Activated naive CD4-positive, alpha-beta T cell treated with anti-CD3 and anti-CD28 coated beads, Interleukin-2, amount 10 ng/mL, durations not matched to agents 7 days and 5 days (primary cell): ENCODE measurements at regions not wholly inside any gene's neighbourhood (a gene's known extent, or its start where the extent isn't known, plus 50 kb on each side); places are given as distances from the start of the nearest gene placed in this dataset.

Source experiments
- CTCF ChIA-PET: fragments of 350-600 bp; sonication (Branson Sonifier 250); formaldehyde crosslinking; loops from one replicate; lab custom pipeline; 2021; ENCODE audit warnings: antibody characterized with exemption; lab: Charles Lee
- DNase-seq: peaks from one replicate; pipeline ENCODE4 v3.0.0-alpha.2; 2020
- H3K27ac Mint-ChIP-seq: one replicate; pipeline ENCODE4 v1.8.0; 2021; ENCODE audit warnings: mild to moderate bottlenecking, moderate library complexity, mixed read lengths
- H3K27me3 Mint-ChIP-seq: one replicate; pipeline ENCODE4 v1.8.0; 2021; ENCODE audit warnings: mild to moderate bottlenecking, mixed read lengths
- H3K36me3 Mint-ChIP-seq: one replicate; pipeline ENCODE4 v1.8.0; 2021; ENCODE audit warnings: mixed read lengths
- H3K4me1 Mint-ChIP-seq: one replicate; pipeline ENCODE4 v1.8.0; 2021; ENCODE audit warnings: mixed read lengths
- H3K4me3 Mint-ChIP-seq: one replicate; pipeline ENCODE4 v1.8.0; 2021; ENCODE audit warnings: mild to moderate bottlenecking, moderate library complexity, mixed read lengths
- H3K9me3 Mint-ChIP-seq: one replicate; pipeline ENCODE4 v1.8.0; 2021; ENCODE audit warnings: mixed read lengths

GRCh38 chr7:15848362-15848761 is 161.9 kb upstream of the MEOX2 start:
- no peak for DNase-seq
- no peaks in the 10 kb centered on the region for H3K27me3 Mint-ChIP-seq
- H3K9me3 Mint-ChIP-seq: peaks cover 2% of the 10 kb centered on the region
- no peaks in the 10 kb centered on the region for H3K36me3 Mint-ChIP-seq
- no peak overlapping the region for H3K27ac Mint-ChIP-seq
- no peaks in the 10 kb centered on the region for H3K4me1 Mint-ChIP-seq
- CTCF ChIA-PET: no interaction called here
- no peak overlapping the region for H3K4me3 Mint-ChIP-seq

- no peak for DNase-seq
- H3K27me3 Mint-ChIP-seq: no peaks in the 10 kb centered on the region
- CTCF ChIA-PET: no interaction called here
- H3K4me3 Mint-ChIP-seq: no peak overlapping the region
- peaks cover 2% of the 10 kb centered on the region for H3K9me3 Mint-ChIP-seq
- H3K4me1 Mint-ChIP-seq: no peaks in the 10 kb centered on the region
- H3K27ac Mint-ChIP-seq: no peak overlapping the region
- no peaks in the 10 kb centered on the region for H3K36me3 Mint-ChIP-seq
These were observed 159.4 kb upstream of the MEOX2 start for GRCh38 chr7:15845868-15846267.

GRCh38 chr7:15845461-15845860 is 159.0 kb upstream of the MEOX2 start:
- no peaks in the 10 kb centered on the region for H3K27me3 Mint-ChIP-seq
- peaks cover 2% of the 10 kb centered on the region for H3K9me3 Mint-ChIP-seq
- H3K36me3 Mint-ChIP-seq: no peaks in the 10 kb centered on the region
- DNase-seq: no peak
- H3K4me3 Mint-ChIP-seq: no peak overlapping the region
- H3K4me1 Mint-ChIP-seq: no peaks in the 10 kb centered on the region
- H3K27ac Mint-ChIP-seq: no peak overlapping the region
- CTCF ChIA-PET: no interaction called here

GRCh38 chr7:15839416-15840100 is 153.1 kb upstream of the MEOX2 start:
- no peaks in the 10 kb centered on the region for H3K36me3 Mint-ChIP-seq
- no peak overlapping the region for H3K27ac Mint-ChIP-seq
- no peak overlapping the region for H3K4me3 Mint-ChIP-seq
- no peak for DNase-seq
- no peaks in the 10 kb centered on the region for H3K4me1 Mint-ChIP-seq
- CTCF ChIA-PET: no interaction called here
- peaks cover 2% of the 10 kb centered on the region for H3K9me3 Mint-ChIP-seq
- H3K27me3 Mint-ChIP-seq: no peaks in the 10 kb centered on the region

GRCh38 chr7:15838265-15838664 is 151.8 kb upstream of the MEOX2 start:
- Mint-ChIP-seq H3K4me1 (no peaks in the 10 kb centered on the region), H3K27me3 (no peaks in the 10 kb centered on the region), H3K4me3 (no peak overlapping the region), H3K27ac (no peak overlapping the region), H3K9me3 (no peaks in the 10 kb centered on the region), H3K36me3 (no peaks in the 10 kb centered on the region)
- CTCF ChIA-PET: no interaction called here
- DNase-seq: no peak

GRCh38 chr7:15837306-15837950 is 150.9 kb upstream of the MEOX2 start:
- H3K27ac Mint-ChIP-seq: no peak overlapping the region
- H3K27me3 Mint-ChIP-seq: no peaks in the 10 kb centered on the region
- H3K36me3 Mint-ChIP-seq: no peaks in the 10 kb centered on the region
- H3K9me3 Mint-ChIP-seq: no peaks in the 10 kb centered on the region
- H3K4me1 Mint-ChIP-seq: no peaks in the 10 kb centered on the region
- DNase-seq: no peak
- H3K4me3 Mint-ChIP-seq: no peak overlapping the region
- CTCF ChIA-PET: no interaction called here

GRCh38 chr7:15836651-15837050 is 150.2 kb upstream of the MEOX2 start:
- CTCF ChIA-PET: no interaction called here
- no peaks in the 10 kb centered on the region for H3K36me3 Mint-ChIP-seq
- H3K4me3 Mint-ChIP-seq: no peak overlapping the region
- no peak for DNase-seq
- H3K27me3 Mint-ChIP-seq: no peaks in the 10 kb centered on the region
- no peak overlapping the region for H3K27ac Mint-ChIP-seq
- no peaks in the 10 kb centered on the region for H3K4me1 Mint-ChIP-seq
- H3K9me3 Mint-ChIP-seq: no peaks in the 10 kb centered on the region

- no peaks in the 10 kb centered on the region for H3K4me1 Mint-ChIP-seq
- no peaks in the 10 kb centered on the region for H3K27me3 Mint-ChIP-seq
- H3K36me3 Mint-ChIP-seq: no peaks in the 10 kb centered on the region
- CTCF ChIA-PET: no interaction called here
- no peak overlapping the region for H3K27ac Mint-ChIP-seq
- H3K4me3 Mint-ChIP-seq: no peak overlapping the region
- no peak for DNase-seq
- no peaks in the 10 kb centered on the region for H3K9me3 Mint-ChIP-seq
These were observed 149.6 kb upstream of the MEOX2 start for GRCh38 chr7:15836041-15836440.

- H3K27me3 Mint-ChIP-seq: no peaks in the 10 kb centered on the region
- CTCF ChIA-PET: no interaction called here
- no peak overlapping the region for H3K27ac Mint-ChIP-seq
- no peaks in the 10 kb centered on the region for H3K4me1 Mint-ChIP-seq
- H3K4me3 Mint-ChIP-seq: no peak overlapping the region
- no peak for DNase-seq
- H3K36me3 Mint-ChIP-seq: no peaks in the 10 kb centered on the region
- peaks cover 2% of the 10 kb centered on the region for H3K9me3 Mint-ChIP-seq
These were observed 148.0 kb upstream of the MEOX2 start for GRCh38 chr7:15834446-15834845.

- Mint-ChIP-seq H3K4me1 (no peaks in the 10 kb centered on the region), H3K36me3 (no peaks in the 10 kb centered on the region), H3K27ac (no peak overlapping the region), H3K27me3 (no peaks in the 10 kb centered on the region), H3K4me3 (no peak overlapping the region), H3K9me3 (peaks cover 2% of the 10 kb centered on the region)
- CTCF ChIA-PET: no interaction called here
- DNase-seq: no peak
These were observed 146.5 kb upstream of the MEOX2 start for GRCh38 chr7:15832996-15833395.

GRCh38 chr7:15831606-15832005 is 145.1 kb upstream of the MEOX2 start:
- Mint-ChIP-seq H3K4me1 (no peaks in the 10 kb centered on the region), H3K27me3 (no peaks in the 10 kb centered on the region), H3K4me3 (no peak overlapping the region)

GRCh38 chr7:15829691-15830090 is 143.2 kb upstream of the MEOX2 start:
- no peak overlapping the region for H3K4me3 Mint-ChIP-seq
- no peak overlapping the region for H3K27ac Mint-ChIP-seq
- no peaks in the 10 kb centered on the region for H3K36me3 Mint-ChIP-seq
- H3K27me3 Mint-ChIP-seq: no peaks in the 10 kb centered on the region
- CTCF ChIA-PET: no interaction called here
- DNase-seq: no peak
- H3K4me1 Mint-ChIP-seq: no peaks in the 10 kb centered on the region
- H3K9me3 Mint-ChIP-seq: peaks cover 3% of the 10 kb centered on the region

More at GRCh38 chr7:15831606-15832005, 145.1 kb upstream of the MEOX2 start:
- no peaks in the 10 kb centered on the region for H3K36me3 Mint-ChIP-seq
- H3K9me3 Mint-ChIP-seq: peaks cover 3% of the 10 kb centered on the region
- DNase-seq: no peak
- CTCF ChIA-PET: no interaction called here
- no peak overlapping the region for H3K27ac Mint-ChIP-seq

- H3K27ac Mint-ChIP-seq: no peak overlapping the region
- H3K27me3 Mint-ChIP-seq: no peaks in the 10 kb centered on the region
- H3K4me1 Mint-ChIP-seq: no peaks in the 10 kb centered on the region
- no peaks in the 10 kb centered on the region for H3K36me3 Mint-ChIP-seq
- CTCF ChIA-PET: no interaction called here
- DNase-seq: no peak
- no peak overlapping the region for H3K4me3 Mint-ChIP-seq
- H3K9me3 Mint-ChIP-seq: peaks cover 6% of the 10 kb centered on the region
These were observed 142.4 kb upstream of the MEOX2 start for GRCh38 chr7:15828881-15829280.

- no peaks in the 10 kb centered on the region for H3K27me3 Mint-ChIP-seq
- CTCF ChIA-PET: interaction anchor here (0.6 kb wide), 1 partner anchor 302 kb away, joined by 3 read pairs; no protein-coding TSS in a partner anchor
- no peak for DNase-seq
- H3K36me3 Mint-ChIP-seq: no peaks in the 10 kb centered on the region
- H3K4me3 Mint-ChIP-seq: no peak overlapping the region
- peaks cover 11% of the 10 kb centered on the region for H3K9me3 Mint-ChIP-seq
- no peak overlapping the region for H3K27ac Mint-ChIP-seq
- no peaks in the 10 kb centered on the region for H3K4me1 Mint-ChIP-seq
These were observed 135.3 kb upstream of the MEOX2 start for GRCh38 chr7:15821484-15822427.
